ENCODE measurements at regions not wholly inside any gene's neighbourhood (a gene's known extent, or its start where the extent isn't known, plus 50 kb on each side); places are given as distances from the start of the nearest gene placed in this dataset.

DNA sequence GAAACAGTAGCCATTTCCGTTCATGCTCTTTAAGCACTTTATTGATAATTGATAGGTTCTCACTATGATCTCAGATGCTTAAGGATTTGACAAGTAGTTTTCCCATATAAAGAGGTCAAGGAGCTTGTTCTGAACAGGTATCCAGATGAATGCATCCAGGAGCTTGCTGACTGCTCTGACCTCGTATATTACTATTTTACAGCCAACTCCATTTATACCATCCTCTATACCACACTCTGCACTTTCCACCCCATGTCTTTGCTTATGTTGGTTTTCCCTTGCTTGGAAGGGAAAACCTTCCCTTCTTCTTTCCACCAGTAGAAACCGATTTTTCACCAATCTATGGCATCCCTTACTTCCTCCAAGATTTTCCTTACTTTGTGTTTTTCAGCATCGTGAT lies 107.2 kb downstream of the LHX9 start (continued):
- TF ChIP-seq, protein P1, sequence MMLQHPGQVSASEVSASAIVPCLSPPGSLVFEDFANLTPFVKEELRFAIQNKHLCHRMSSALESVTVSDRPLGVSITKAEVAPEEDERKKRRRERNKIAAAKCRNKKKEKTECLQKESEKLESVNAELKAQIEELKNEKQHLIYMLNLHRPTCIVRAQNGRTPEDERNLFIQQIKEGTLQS (IDR thresholded peaks at IDR 0.05; ENCODE audit: borderline replicate concordance, extremely low read depth, low read depth, low read length), result no peak
- TF ChIP-seq POLR2A (IDR thresholded peaks at IDR 0.05; ENCODE audit: low read depth, low read length), result no peak

DNA sequence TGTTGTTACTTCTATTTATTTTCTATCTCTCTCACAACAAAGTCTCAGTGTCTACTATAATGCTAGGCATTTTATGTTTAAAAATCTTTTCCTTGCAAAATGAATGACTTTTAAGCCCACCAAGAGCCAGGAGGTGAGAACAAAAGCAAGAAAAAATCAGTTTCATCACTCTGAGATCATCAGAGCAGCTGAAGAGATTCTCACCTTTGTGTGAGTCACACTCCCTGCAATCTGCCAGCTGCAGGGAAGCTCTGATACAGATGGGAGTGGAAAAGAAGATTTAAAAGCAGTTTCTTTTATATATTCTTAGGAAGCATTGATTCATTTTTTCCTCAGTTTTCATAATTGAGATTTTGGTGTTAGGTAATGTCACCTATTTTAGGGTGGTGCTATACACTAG lies 107.6 kb downstream of the LHX9 start:
- ATAC-seq (no peak), FAIRE-seq (no peak), DNase-seq (ENCODE audit: low read depth, low spot score) (no peak)
- RAD21 ChIA-PET (ENCODE audit: unreplicated experiment), result no interaction called here
- Histone ChIP-seq H3K27me3 (replicated peaks in 1 of 2; ENCODE audit: control insufficient read depth in 2 of 2, insufficient read depth in 2 of 2, low read length in 1 of 2) (no peaks in the 10 kb centered on the region), H3K79me2 (ENCODE audit: control insufficient read depth, insufficient read depth, low read length) (no peaks in the 10 kb centered on the region), H3K4me1 (ENCODE audit: control insufficient read depth, insufficient read depth, low read length) (no peaks in the 10 kb centered on the region), H3K27ac (ENCODE audit: control insufficient read depth, insufficient read depth) (no peak overlapping the region), H3K9me3 (replicated peaks; ENCODE audit: control insufficient read depth, insufficient read depth, low read length) (no peaks in the 10 kb centered on the region), H3K9ac (ENCODE audit: control insufficient read depth, insufficient read depth, low read length) (no peak overlapping the region), H3K36me3 (ENCODE audit: control insufficient read depth in 2 of 2, insufficient read depth in 2 of 2, low read length in 1 of 2) (no peaks in the 10 kb centered on the region), H2AFZ (ENCODE audit: control insufficient read depth, low read depth, low read length) (no peak overlapping the region), H4K20me1 (ENCODE audit: control insufficient read depth, insufficient read depth) (no peaks in the 10 kb centered on the region), H3K4me2 (ENCODE audit: control insufficient read depth, insufficient read depth) (no peak overlapping the region), H3K4me3 (no peak overlapping the region)
- intact Hi-C loops (cut with micrococcal nuclease; ENCODE audit: unreplicated experiment) (no loop called here), in situ Hi-C loops (cut with MboI) (no loop called here)
- SMC1A ChIA-PET (ENCODE audit: uncharacterized antibody, unreplicated experiment), result interaction anchor here (0.6 to 1.8 kb wide), 3 partner anchors 18 to 1723 kb away, joined by 3 to 4 read pairs (median 3); no protein-coding TSS in a partner anchor
- BruUV-seq (replicated peaks), result no TSS peak
- CTCF ChIA-PET, result interaction anchor here (0.5 to 0.7 kb wide), 2 partner anchors 68 to 149 kb away, joined by 3 read pairs; no protein-coding TSS in a partner anchor
- no peak for TF ChIP-seq ZNF217 (IDR thresholded peaks at IDR 0.05)
- POLR2A ChIA-PET, result no interaction called here

DNA sequence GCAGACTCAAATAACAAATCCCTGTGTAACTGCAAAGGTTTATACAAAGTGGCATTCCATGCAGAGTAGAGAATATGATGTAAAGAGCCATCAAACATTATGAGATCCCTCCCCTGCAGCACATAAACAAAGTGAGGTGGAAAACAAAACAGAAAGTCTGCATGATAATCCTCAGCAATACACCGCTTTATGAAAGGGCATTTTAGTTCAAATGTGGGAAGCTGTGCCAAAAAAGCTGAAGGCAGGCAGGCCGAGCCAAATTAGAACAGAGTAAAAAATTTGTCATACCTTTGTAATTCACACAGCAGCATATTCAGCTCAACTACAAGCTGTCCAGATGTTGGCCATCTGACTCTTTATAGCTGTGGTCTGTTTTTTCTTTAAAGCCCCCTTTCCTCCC lies 113.5 kb downstream of the LHX9 start:
- no TSS peak for BruUV-seq (replicated peaks)
- ChIA-PET POLR2A (no interaction called here), RAD21 (ENCODE audit: unreplicated experiment) (no interaction called here)
- TF ChIP-seq RB1 (IDR thresholded peaks at IDR 0.05; ENCODE audit: borderline replicate concordance) (no peak), POLR2AphosphoS5 (IDR thresholded peaks at IDR 0.05; ENCODE audit: low read length) (no peak), CHD1 (IDR thresholded peaks at IDR 0.05; ENCODE audit: low read depth, low read length) (no peak), SMARCA5 (IDR thresholded peaks at IDR 0.05) (no peak), KDM1A (IDR thresholded peaks at IDR 0.05; ENCODE audit: borderline replicate concordance) (no peak), BHLHE40 (IDR thresholded peaks at IDR 0.05; ENCODE audit: borderline replicate concordance in 1 of 2, low read depth in 2 of 2, low read length in 1 of 2) (no peak), EGR1 (IDR thresholded peaks at IDR 0.05; ENCODE audit: borderline replicate concordance in 1 of 2, low read depth in 2 of 2, low read length in 2 of 2) (no peak), MTA2 (IDR thresholded peaks at IDR 0.05; ENCODE audit: low read depth) (no peak), TARDBP (IDR thresholded peaks at IDR 0.05; ENCODE audit: borderline replicate concordance) (no peak), MYC (IDR thresholded peaks at IDR 0.05; ENCODE audit: insufficient read depth, insufficient read length, insufficient replicate concordance, low read length, severe bottlenecking) (no peak), SREBF2 (IDR thresholded peaks at IDR 0.05; ENCODE audit: low read length) (no peak)
- TF ChIP-seq, protein P2, sequence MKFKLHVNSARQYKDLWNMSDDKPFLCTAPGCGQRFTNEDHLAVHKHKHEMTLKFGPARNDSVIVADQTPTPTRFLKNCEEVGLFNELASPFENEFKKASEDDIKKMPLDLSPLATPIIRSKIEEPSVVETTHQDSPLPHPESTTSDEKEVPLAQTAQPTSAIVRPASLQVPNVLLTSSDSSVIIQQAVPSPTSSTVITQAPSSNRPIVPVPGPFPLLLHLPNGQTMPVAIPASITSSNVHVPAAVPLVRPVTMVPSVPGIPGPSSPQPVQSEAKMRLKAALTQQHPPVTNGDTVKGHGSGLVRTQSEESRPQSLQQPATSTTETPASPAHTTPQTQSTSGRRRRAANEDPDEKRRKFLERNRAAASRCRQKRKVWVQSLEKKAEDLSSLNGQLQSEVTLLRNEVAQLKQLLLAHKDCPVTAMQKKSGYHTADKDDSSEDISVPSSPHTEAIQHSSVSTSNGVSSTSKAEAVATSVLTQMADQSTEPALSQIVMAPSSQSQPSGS (IDR thresholded peaks at IDR 0.05; ENCODE audit: low read length), result no peak
- TF ChIP-seq, protein P3, sequence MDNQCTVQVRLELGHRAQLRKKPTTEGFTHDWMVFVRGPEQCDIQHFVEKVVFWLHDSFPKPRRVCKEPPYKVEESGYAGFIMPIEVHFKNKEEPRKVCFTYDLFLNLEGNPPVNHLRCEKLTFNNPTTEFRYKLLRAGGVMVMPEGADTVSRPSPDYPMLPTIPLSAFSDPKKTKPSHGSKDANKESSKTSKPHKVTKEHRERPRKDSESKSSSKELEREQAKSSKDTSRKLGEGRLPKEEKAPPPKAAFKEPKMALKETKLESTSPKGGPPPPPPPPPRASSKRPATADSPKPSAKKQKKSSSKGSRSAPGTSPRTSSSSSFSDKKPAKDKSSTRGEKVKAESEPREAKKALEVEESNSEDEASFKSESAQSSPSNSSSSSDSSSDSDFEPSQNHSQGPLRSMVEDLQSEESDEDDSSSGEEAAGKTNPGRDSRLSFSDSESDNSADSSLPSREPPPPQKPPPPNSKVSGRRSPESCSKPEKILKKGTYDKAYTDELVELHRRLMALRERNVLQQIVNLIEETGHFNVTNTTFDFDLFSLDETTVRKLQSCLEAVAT (IDR thresholded peaks at IDR 0.05), result no peak

More for the DNA sequence above, 113.5 kb downstream of the LHX9 start:
- no peaks in the 10 kb centered on the region for H4K20me1 ChIP-seq (ENCODE audit: control insufficient read depth, insufficient read depth)
- H2AFZ ChIP-seq (ENCODE audit: control insufficient read depth, low read depth, low read length), result no peak overlapping the region
- ATAC-seq (no peak), FAIRE-seq (peak; percentile 56), DNase-seq (ENCODE audit: low read depth, low spot score) (no peak)
- CTCF ChIA-PET, result interaction anchor here (1.1 kb wide), 1 partner anchor 361 kb away, joined by 3 read pairs; no protein-coding TSS in a partner anchor
- in situ Hi-C loops (cut with MboI) (no loop called here), intact Hi-C loops (cut with micrococcal nuclease; ENCODE audit: unreplicated experiment) (no loop called here)
- no peaks in the 10 kb centered on the region for H3K4me1 ChIP-seq (ENCODE audit: control insufficient read depth, insufficient read depth, low read length)
- SMC1A ChIA-PET (ENCODE audit: uncharacterized antibody, unreplicated experiment), result no interaction called here
- WGBS (ENCODE audit: insufficient coverage, insufficient replicate concordance, low lambda C conversion rate, missing lambda C conversion rate), result 27% methylated on average over 2 of the region's 2 CpGs
- H3K27me3 ChIP-seq (replicated peaks in 1 of 2; ENCODE audit: control insufficient read depth in 2 of 2, insufficient read depth in 2 of 2, low read length in 1 of 2), result no peaks in the 10 kb centered on the region
- H3K4me3 ChIP-seq, result no peak overlapping the region
- no peaks in the 10 kb centered on the region for H3K9me3 ChIP-seq (replicated peaks; ENCODE audit: control insufficient read depth, insufficient read depth, low read length)
- no peak overlapping the region for H3K4me2 ChIP-seq (ENCODE audit: control insufficient read depth, insufficient read depth)
- no peaks in the 10 kb centered on the region for H3K79me2 ChIP-seq (ENCODE audit: control insufficient read depth, insufficient read depth, low read length)
- no peak overlapping the region for H3K27ac ChIP-seq (ENCODE audit: control insufficient read depth, insufficient read depth)
- H3K9ac ChIP-seq (ENCODE audit: control insufficient read depth, insufficient read depth, low read length), result no peak overlapping the region
- H3K36me3 ChIP-seq (ENCODE audit: control insufficient read depth in 2 of 2, insufficient read depth in 2 of 2, low read length in 1 of 2), result no peaks in the 10 kb centered on the region
